ENCODE measurements at regions not wholly inside any gene's neighbourhood (a gene's known extent, or its start where the extent isn't known, plus 50 kb on each side); places are given as distances from the start of the nearest gene placed in this dataset.

GRCh38 chr7:114852293-114852692 is 69.6 kb upstream of the MDFIC start:
- Histone ChIP-seq H3K36me3 (ENCODE audit: insufficient read depth) (no peaks in the 10 kb centered on the region), H3K27ac (ENCODE audit: low read depth) (no peak overlapping the region), H3K4me3 (ENCODE audit: low read depth, low read length) (no peak overlapping the region), H3K4me1 (ENCODE audit: insufficient read depth) (no peaks in the 10 kb centered on the region)
- DNase-seq (ENCODE audit: extremely low spot score): no peak

- Histone ChIP-seq H3K36me3 (ENCODE audit: insufficient read depth) (no peaks in the 10 kb centered on the region), H3K27ac (ENCODE audit: low read depth) (no peak overlapping the region), H3K4me1 (ENCODE audit: insufficient read depth) (no peaks in the 10 kb centered on the region), H3K4me3 (ENCODE audit: low read depth, low read length) (no peak overlapping the region)
- no peak for DNase-seq (ENCODE audit: extremely low spot score)
- 95% methylated on average over 4 of the region's 4 CpGs for WGBS
Measured at GRCh38 chr7:114853189-114853588, 68.7 kb upstream of the MDFIC start.

- 88% methylated on average over 2 of the region's 2 CpGs for WGBS
- Histone ChIP-seq H3K4me1 (ENCODE audit: insufficient read depth) (no peaks in the 10 kb centered on the region), H3K36me3 (ENCODE audit: insufficient read depth) (no peaks in the 10 kb centered on the region), H3K27ac (ENCODE audit: low read depth) (no peak overlapping the region), H3K4me3 (ENCODE audit: low read depth, low read length) (no peak overlapping the region)
- DNase-seq (ENCODE audit: extremely low spot score): no peak
Measured at GRCh38 chr7:114854369-114854768, 67.5 kb upstream of the MDFIC start.

GRCh38 chr7:114856625-114857024 is 65.3 kb upstream of the MDFIC start:
- Histone ChIP-seq H3K36me3 (ENCODE audit: insufficient read depth) (no peaks in the 10 kb centered on the region), H3K4me1 (ENCODE audit: insufficient read depth) (no peaks in the 10 kb centered on the region), H3K4me3 (ENCODE audit: low read depth, low read length) (no peak overlapping the region), H3K27ac (ENCODE audit: low read depth) (no peak overlapping the region)
- DNase-seq (ENCODE audit: extremely low spot score): no peak
- 68% methylated on average over 3 of the region's 3 CpGs for WGBS

GRCh38 chr7:114857605-114858004 is 64.3 kb upstream of the MDFIC start:
- WGBS: 94% methylated on average over 1 of the region's 1 CpG
- no peak overlapping the region for H3K4me3 ChIP-seq (ENCODE audit: low read depth, low read length)
- DNase-seq (ENCODE audit: extremely low spot score): no peak

GRCh38 chr7:114859477-114859876 is 62.4 kb upstream of the MDFIC start:
- no peak for DNase-seq (ENCODE audit: extremely low spot score)
- Histone ChIP-seq H3K4me1 (ENCODE audit: insufficient read depth) (no peaks in the 10 kb centered on the region), H3K4me3 (ENCODE audit: low read depth, low read length) (no peak overlapping the region), H3K36me3 (ENCODE audit: insufficient read depth) (no peaks in the 10 kb centered on the region), H3K27ac (ENCODE audit: low read depth) (no peak overlapping the region)
- WGBS: 97% methylated on average over 1 of the region's 1 CpG

More at GRCh38 chr7:114857605-114858004, 64.3 kb upstream of the MDFIC start:
- Histone ChIP-seq H3K36me3 (ENCODE audit: insufficient read depth) (no peaks in the 10 kb centered on the region), H3K27ac (ENCODE audit: low read depth) (no peak overlapping the region), H3K4me1 (ENCODE audit: insufficient read depth) (no peaks in the 10 kb centered on the region)

GRCh38 chr7:114860206-114860605 is 61.7 kb upstream of the MDFIC start:
- Histone ChIP-seq H3K36me3 (ENCODE audit: insufficient read depth) (no peaks in the 10 kb centered on the region), H3K4me1 (ENCODE audit: insufficient read depth) (no peaks in the 10 kb centered on the region), H3K4me3 (ENCODE audit: low read depth, low read length) (no peak overlapping the region), H3K27ac (ENCODE audit: low read depth) (no peak overlapping the region)
- no peak for DNase-seq (ENCODE audit: extremely low spot score)
- WGBS: 84% methylated on average over 2 of the region's 2 CpGs

- Histone ChIP-seq H3K27ac (ENCODE audit: low read depth) (no peak overlapping the region), H3K4me1 (ENCODE audit: insufficient read depth) (no peaks in the 10 kb centered on the region), H3K4me3 (ENCODE audit: low read depth, low read length) (no peak overlapping the region), H3K36me3 (ENCODE audit: insufficient read depth) (no peaks in the 10 kb centered on the region)
- DNase-seq (ENCODE audit: extremely low spot score): no peak
- WGBS: 81% methylated on average over 2 of the region's 2 CpGs
Measured at GRCh38 chr7:114862406-114862805, 59.5 kb upstream of the MDFIC start.

- no peak for DNase-seq (ENCODE audit: extremely low spot score)
- H3K36me3 ChIP-seq (ENCODE audit: insufficient read depth): no peaks in the 10 kb centered on the region
- H3K4me3 ChIP-seq (ENCODE audit: low read depth, low read length): no peak overlapping the region
- no peak overlapping the region for H3K27ac ChIP-seq (ENCODE audit: low read depth)
- H3K4me1 ChIP-seq (ENCODE audit: insufficient read depth): no peaks in the 10 kb centered on the region
- 79% methylated on average over 1 of the region's 1 CpG for WGBS
Measured at GRCh38 chr7:114864278-114864677, 57.6 kb upstream of the MDFIC start.

- no peak overlapping the region for H3K27ac ChIP-seq (ENCODE audit: low read depth)
- DNase-seq (ENCODE audit: extremely low spot score): no peak
- H3K4me3 ChIP-seq (ENCODE audit: low read depth, low read length): no peak overlapping the region
- H3K4me1 ChIP-seq (ENCODE audit: insufficient read depth): no peaks in the 10 kb centered on the region
- H3K36me3 ChIP-seq (ENCODE audit: insufficient read depth): no peaks in the 10 kb centered on the region
- 92% methylated on average over 1 of the region's 1 CpG for WGBS
Measured at GRCh38 chr7:114865564-114865963, 56.3 kb upstream of the MDFIC start.

Measured in urinary bladder (tissue), 3 donors.